ENCODE measurements at regions not wholly inside any gene's neighbourhood (a gene's known extent, or its start where the extent isn't known, plus 50 kb on each side); places are given as distances from the start of the nearest gene placed in this dataset.

DNA sequence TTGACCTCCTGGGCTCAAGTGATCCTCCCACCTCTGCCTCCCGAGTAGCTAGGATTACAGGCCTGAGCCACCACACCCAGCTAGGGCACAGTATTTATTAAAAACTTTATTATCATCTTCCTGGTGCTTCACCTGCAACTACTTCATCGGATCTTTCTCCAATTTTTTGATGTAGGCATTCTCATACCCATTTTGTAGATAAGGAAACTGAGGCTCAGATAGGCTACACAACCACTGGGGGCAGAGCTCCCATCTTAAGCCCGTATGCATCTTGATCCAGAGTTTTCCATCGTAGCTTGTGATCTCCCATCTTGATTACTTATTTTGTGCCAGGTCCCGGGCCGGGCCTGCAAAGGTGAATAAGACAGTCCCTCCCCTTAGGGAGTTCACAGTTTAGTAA, 68.1 kb upstream of the BCOR start:
- Histone ChIP-seq H3K4me1 (ENCODE audit: insufficient read depth, low read length) (peaks cover 13% of the 10 kb centered on the region), H2AFZ (ENCODE audit: low read depth, low read length) (no peak overlapping the region), H3K27me3 (ENCODE audit: insufficient read depth, low read length) (peaks cover 6% of the 10 kb centered on the region), H3K4me3 (ENCODE audit: low read length) (no peak overlapping the region), H3K9me3 (ENCODE audit: low read length) (no peaks in the 10 kb centered on the region), H3K36me3 (ENCODE audit: insufficient read depth, low read length) (no peaks in the 10 kb centered on the region)

DNA sequence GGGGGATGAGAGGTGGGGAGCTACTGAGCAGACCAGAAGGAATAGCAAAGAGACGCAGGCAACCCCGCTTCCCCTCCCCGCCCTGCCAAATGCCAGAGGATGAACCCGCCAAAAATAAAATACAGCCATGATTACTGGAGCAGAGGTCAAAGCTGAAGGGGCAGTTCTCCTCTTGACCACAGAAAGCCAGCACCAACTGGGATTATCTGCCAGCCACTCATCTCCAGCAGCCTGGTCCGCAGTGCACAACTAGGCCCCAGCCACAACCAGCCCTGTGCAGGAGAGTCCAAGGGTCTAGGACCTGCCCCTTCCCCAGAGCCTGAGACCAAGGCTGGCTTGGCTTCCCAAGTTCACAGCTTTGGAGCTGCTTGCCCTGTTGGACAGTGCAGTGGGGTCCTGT, 67.4 kb upstream of the BCOR start:
- no peaks in the 10 kb centered on the region for H3K9me3 ChIP-seq (ENCODE audit: low read length)
- H3K36me3 ChIP-seq (ENCODE audit: insufficient read depth, low read length): no peaks in the 10 kb centered on the region
- H3K27me3 ChIP-seq (ENCODE audit: insufficient read depth, low read length): peaks cover 4% of the 10 kb centered on the region
- H3K4me3 ChIP-seq (ENCODE audit: low read length): no peak overlapping the region
- no peak overlapping the region for H2AFZ ChIP-seq (ENCODE audit: low read depth, low read length)
- peaks cover 13% of the 10 kb centered on the region for H3K4me1 ChIP-seq (ENCODE audit: insufficient read depth, low read length)

DNA sequence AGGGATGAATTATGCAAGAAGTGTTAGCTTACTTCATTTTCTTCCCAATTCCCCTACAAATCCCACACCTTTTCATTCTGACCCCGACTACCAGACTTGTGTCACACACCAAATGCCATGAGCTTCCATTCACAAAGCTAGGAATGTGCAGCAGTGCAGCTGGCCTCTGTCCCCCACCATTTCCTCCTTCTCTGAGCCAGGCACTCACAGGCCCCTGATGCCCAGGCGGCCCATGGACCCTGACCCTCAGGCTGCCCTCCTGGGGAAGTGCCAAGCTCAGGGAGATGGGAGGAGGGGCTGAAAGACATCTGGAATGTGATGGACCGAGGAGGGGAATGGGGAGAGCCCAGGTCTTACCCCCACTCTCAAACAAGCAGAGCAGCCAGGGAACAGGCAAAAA, 67.0 kb upstream of the BCOR start:
- Histone ChIP-seq H2AFZ (ENCODE audit: low read depth, low read length) (no peak overlapping the region), H3K4me1 (ENCODE audit: insufficient read depth, low read length) (peaks cover 13% of the 10 kb centered on the region)

DNA sequence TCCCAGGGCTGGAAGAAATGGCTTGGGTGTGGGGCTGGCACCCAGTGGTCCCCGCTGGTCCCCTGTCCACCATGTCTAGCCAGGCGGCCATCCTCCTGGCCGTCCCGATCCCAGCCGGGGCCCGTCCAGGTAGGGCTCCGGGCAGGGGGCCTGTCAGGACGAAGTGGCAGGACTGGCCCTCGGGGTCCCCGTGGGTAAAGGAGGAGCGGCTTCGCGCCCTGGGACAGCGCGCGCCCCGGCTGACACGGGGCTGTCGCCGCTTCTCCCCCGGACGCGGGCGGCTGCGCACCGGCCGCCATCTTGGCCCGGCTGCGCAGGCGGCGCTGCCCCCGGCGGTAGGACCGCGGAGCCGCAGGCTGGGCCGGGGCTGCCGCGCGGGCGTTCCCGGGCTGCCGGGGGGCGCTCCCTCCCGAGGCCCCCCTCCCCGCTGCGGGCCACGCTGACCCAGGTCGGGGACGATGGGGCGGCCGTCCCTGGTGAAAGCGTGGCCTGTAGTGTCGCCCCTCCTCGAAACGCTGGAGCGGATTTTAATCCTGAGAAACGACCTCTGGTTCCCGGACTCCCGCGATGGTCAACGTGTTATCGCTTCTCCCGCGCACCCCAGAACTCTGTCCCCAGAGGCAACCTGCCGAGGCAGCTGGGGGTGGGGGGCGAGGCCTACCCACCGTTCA, 60.4 kb upstream of the BCOR start:
- H3K36me3 ChIP-seq (ENCODE audit: insufficient read depth, low read length): no peaks in the 10 kb centered on the region
- H2AFZ ChIP-seq (ENCODE audit: low read depth, low read length): peak overlapping the region; percentile 49
- H3K27me3 ChIP-seq (ENCODE audit: insufficient read depth, low read length): peaks cover 2% of the 10 kb centered on the region
- no peaks in the 10 kb centered on the region for H3K9me3 ChIP-seq (ENCODE audit: low read length)
- H3K4me1 ChIP-seq (ENCODE audit: insufficient read depth, low read length): peaks cover 6% of the 10 kb centered on the region
- H3K4me3 ChIP-seq (ENCODE audit: low read length): peak overlapping the region; percentile 43

More for the DNA sequence above, 67.0 kb upstream of the BCOR start:
- H3K4me3 ChIP-seq (ENCODE audit: low read length): no peak overlapping the region
- H3K36me3 ChIP-seq (ENCODE audit: insufficient read depth, low read length): no peaks in the 10 kb centered on the region
- H3K9me3 ChIP-seq (ENCODE audit: low read length): no peaks in the 10 kb centered on the region
- H3K27me3 ChIP-seq (ENCODE audit: insufficient read depth, low read length): peaks cover 4% of the 10 kb centered on the region

DNA sequence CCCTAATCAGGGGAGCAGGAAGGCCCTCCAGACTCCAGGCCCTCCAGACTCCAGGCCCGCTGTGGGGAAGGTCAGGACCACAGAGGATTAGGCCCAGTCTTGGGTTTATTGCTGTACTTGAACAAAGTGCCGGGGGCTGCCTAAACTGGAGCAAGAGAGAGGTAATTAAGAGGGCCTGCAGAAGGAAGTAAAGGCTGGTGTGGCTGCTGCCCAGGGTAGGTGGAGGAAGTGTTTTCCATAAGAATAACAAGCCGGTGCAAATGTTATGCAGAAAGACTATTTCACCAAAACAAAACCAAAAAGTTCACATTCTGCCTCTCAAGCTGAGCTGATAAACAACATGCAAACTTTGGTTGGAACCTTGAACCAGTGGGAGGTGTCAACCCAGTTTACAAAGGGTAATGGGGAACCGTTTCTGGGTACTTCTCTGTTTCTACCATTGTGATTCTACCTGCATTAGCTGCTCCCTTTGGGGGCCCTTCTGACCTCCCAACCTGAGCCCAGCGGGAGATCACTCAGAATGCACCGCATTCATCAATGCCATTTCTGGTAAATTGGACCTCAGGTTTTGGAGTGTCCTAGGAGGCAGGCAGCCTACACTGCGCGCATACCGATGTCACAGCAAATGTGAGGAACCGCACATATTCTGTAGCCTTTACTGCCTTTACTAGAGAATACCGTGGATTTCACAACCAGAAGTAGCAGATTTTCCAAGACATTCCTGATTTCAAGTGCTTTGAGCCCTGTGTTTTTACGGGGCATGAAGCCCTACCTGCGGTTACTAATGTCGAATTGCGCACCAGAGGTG, 59.7 kb upstream of the BCOR start:
- H3K27me3 ChIP-seq (ENCODE audit: insufficient read depth, low read length): peaks cover 2% of the 10 kb centered on the region
- H3K4me1 ChIP-seq (ENCODE audit: insufficient read depth, low read length): peaks cover 6% of the 10 kb centered on the region
- peak overlapping the region; percentile 49 for H2AFZ ChIP-seq (ENCODE audit: low read depth, low read length)
- peak overlapping the region; percentile 43 for H3K4me3 ChIP-seq (ENCODE audit: low read length)
- no peaks in the 10 kb centered on the region for H3K36me3 ChIP-seq (ENCODE audit: insufficient read depth, low read length)
- no peaks in the 10 kb centered on the region for H3K9me3 ChIP-seq (ENCODE audit: low read length)

DNA sequence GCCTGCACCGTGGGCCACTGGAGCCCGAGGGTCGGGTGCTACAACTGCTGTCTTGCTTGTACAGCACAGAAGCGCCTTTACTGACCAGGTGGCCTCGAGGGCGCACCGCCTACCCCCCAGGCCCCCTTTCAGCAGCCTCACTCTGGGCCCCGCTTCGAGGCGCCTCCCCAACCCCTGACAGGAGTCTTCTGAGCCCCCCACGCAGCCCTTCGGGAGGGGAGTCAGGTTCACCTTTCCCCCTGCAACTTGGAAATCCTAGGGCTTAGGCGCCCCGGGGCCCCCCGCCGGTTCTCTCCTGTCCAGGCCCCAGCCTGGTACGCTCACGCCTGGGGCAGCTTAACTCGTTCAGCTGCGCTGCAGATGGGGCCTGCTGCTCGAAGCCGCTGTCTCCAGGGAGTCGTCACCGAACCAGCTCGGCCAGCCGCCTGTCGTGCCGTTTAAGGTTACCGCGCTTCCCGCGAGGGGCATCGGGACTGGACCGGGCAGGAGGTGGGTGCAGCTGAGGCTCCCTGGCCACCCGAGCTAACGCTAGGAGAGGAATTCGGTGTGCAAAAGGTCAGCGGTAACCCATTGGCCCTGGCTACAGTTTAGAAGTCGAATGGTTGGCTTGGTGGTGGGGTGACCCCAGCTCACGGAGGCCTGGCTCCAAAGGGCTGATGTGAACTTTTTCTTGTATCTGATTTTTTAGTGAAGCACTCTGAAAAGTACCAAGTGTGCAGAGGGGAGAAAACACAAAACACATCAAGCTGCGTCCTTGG, 58.9 kb upstream of the BCOR start:
- Histone ChIP-seq H3K4me1 (ENCODE audit: insufficient read depth, low read length) (peaks cover 6% of the 10 kb centered on the region), H3K4me3 (ENCODE audit: low read length) (no peak overlapping the region), H3K9me3 (ENCODE audit: low read length) (no peaks in the 10 kb centered on the region)

DNA sequence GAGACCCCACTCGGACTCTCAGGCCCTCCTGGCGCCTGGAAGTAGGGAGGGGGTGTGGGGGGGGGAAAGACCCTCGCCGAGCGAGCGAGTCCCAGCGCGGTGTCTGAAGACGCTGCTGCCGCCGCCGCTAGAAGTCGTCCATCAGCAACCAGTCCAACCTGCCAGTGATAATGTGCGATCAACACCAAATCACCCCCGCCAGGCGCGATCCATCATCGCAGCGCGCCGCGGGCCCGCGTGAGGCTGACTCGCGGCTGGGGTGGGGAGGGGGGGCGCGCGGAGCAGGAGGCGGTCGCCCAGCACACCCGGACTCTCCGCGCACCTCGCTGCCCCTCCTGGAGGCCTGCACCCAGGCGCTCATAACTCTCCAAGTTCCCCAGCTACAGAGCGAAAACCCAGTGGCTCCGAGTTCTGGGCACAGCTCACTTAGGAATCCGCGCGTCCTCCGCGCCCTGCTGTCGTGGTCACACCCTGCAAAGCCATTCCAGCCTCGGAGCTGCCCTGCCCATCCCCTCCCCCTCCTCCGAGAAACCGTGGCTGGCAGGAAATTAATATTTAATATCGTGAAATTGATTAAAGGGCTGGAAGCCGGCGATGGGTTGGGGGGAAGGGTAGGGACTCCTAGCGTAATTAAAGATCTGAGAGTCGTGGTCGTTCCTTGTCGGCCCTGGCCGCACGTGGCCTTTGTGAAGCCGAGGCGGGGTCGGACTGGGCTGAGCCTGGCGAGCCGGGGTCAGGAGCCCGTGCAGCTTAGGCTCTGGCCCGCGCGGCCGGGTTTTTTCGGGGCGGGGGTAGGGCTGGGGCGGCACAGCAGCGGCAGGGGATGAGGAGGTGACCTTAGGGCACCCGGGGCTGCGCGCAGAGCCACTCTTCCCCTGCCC, 58.1 kb upstream of the BCOR start:
- Histone ChIP-seq H3K4me1 (ENCODE audit: insufficient read depth, low read length) (peaks cover 6% of the 10 kb centered on the region), H3K4me3 (ENCODE audit: low read length) (peak overlapping the region; percentile 47)

More for the DNA sequence above, 58.9 kb upstream of the BCOR start:
- H3K27me3 ChIP-seq (ENCODE audit: insufficient read depth, low read length): peaks cover under 1% of the 10 kb centered on the region
- no peaks in the 10 kb centered on the region for H3K36me3 ChIP-seq (ENCODE audit: insufficient read depth, low read length)
- H2AFZ ChIP-seq (ENCODE audit: low read depth, low read length): peak overlapping the region; percentile 60

DNA sequence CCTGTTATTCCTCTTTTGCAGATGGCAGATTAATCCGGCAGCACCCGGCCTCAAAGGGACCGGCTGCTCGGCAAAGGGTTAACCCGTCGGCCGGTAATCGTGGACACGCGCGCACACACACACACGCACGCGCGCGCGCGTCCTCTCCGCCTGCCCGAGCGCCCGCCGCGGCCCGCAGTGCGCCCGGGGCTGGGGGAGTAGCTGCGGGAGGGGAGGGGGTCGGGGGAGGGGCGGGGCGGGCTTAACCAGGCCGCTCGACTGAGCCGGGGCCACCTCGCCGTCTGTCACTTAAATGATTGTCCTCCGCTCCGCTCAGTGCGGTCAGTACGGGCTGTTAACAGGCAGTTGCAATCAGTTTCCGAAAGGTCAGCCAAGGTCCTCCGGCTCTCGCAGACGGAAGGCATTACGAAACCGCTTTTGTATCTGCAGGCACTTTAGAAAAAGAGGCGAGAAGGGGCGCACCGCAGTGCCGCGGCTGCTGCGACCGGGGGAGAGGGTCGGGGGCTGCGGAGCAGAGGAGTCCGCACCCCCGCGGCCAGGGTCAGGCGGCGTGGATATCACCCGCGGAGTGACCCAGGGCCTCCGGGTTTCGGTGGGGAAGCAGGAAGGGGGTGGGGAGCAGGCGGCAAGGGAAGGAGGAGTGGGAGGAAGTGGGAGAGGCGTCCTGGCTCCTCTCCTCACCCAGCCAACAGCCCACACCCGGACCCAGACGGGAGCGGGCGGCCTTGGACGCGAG, 57.3 kb upstream of the BCOR start:
- H2AFZ ChIP-seq (ENCODE audit: low read depth, low read length): peak overlapping the region; percentile 63
- no peaks in the 10 kb centered on the region for H3K36me3 ChIP-seq (ENCODE audit: insufficient read depth, low read length)
- peaks cover 6% of the 10 kb centered on the region for H3K4me1 ChIP-seq (ENCODE audit: insufficient read depth, low read length)
- H3K27me3 ChIP-seq (ENCODE audit: insufficient read depth, low read length): no peaks in the 10 kb centered on the region
- no peaks in the 10 kb centered on the region for H3K9me3 ChIP-seq (ENCODE audit: low read length)
- peak overlapping the region; percentile 51 for H3K4me3 ChIP-seq (ENCODE audit: low read length)

More for the DNA sequence above, 58.1 kb upstream of the BCOR start:
- no peaks in the 10 kb centered on the region for H3K27me3 ChIP-seq (ENCODE audit: insufficient read depth, low read length)
- no peaks in the 10 kb centered on the region for H3K9me3 ChIP-seq (ENCODE audit: low read length)
- H3K36me3 ChIP-seq (ENCODE audit: insufficient read depth, low read length): no peaks in the 10 kb centered on the region
- H2AFZ ChIP-seq (ENCODE audit: low read depth, low read length): peak overlapping the region; percentile 63

DNA sequence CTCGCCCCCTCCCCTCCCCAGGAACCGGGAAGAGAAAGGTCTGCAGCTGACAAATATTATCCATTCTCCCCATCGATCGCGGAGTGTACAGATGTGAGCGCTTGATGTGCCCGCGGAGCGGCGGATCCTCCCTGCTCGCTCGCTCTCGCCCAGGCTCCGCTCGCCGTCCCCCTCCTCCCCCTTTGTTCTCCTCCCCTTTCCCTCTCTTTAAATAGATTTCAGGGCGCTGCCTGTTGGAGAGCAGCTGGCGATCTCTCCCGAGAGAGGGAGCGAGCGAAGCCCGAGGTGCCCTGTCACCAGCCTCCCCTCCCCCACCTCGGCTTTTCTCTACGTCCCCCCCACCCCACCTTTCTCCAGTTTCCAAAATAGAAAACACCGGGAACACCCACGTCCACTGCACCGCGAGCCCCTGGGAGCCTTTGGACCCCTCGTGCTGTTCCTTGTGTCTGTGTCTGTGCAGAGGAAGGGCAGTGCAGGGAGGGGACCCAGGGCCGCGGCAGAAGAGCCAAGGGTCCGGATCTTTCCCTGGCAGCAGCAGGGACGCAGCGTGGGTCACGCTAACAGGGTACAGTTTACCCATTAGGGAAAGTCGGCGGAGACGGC, 56.6 kb upstream of the BCOR start:
- peak overlapping the region; percentile 51 for H3K4me3 ChIP-seq (ENCODE audit: low read length)
- peaks cover 4% of the 10 kb centered on the region for H3K27me3 ChIP-seq (ENCODE audit: insufficient read depth, low read length)
- H3K4me1 ChIP-seq (ENCODE audit: insufficient read depth, low read length): peaks cover 7% of the 10 kb centered on the region
- H3K36me3 ChIP-seq (ENCODE audit: insufficient read depth, low read length): no peaks in the 10 kb centered on the region
- no peak overlapping the region for H2AFZ ChIP-seq (ENCODE audit: low read depth, low read length)
- H3K9me3 ChIP-seq (ENCODE audit: low read length): no peaks in the 10 kb centered on the region

DNA sequence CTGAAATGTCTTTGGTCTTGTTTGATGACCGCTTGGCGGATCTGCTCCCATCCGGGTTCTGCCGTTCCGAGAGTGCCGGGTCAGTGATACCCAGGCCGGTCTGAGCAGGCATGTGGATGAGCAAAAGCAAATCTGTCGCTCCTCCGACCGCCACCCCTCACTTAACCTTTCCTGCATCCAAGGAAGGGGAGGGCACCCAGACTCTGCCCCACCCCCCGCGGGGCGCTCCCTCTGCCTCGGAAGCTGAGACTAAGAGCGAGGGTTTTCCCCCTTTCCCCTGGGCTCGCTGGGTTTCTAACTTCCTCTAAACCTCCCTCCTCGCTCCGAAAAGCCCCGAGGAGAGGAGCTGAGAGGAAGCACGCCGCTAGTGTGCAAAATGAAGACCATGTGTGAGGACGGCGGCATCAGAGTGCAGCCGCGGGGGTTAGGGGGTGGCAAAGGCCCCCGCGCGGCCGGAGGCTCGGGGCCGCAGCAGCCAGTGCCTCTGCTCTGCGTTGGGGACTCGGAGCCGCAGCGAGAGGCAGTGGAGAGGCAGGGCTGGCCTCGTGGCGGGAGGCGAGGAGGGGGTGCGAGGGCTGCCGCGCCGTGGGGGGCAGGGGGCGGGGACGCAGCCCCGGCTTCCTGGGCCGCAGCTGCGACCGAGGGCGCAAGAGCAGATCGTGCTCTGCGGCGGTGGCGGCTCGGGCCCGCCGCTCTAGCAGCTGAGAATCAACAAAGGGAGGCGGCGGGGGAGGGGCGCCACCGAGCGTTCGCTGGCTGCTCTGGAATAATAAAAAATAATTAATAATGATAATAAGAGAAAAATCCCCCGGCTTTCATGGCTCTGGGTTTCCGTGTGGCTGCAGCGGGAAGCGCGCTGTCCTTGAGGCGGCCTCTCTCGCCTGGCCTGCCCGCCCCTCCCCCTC, 55.8 kb upstream of the BCOR start:
- Histone ChIP-seq H3K27me3 (ENCODE audit: insufficient read depth, low read length) (peaks cover 4% of the 10 kb centered on the region), H3K9me3 (ENCODE audit: low read length) (no peaks in the 10 kb centered on the region), H3K4me3 (ENCODE audit: low read length) (peak overlapping the region; percentile 51), H2AFZ (ENCODE audit: low read depth, low read length) (peak overlapping the region; percentile 10), H3K4me1 (ENCODE audit: insufficient read depth, low read length) (peaks cover 14% of the 10 kb centered on the region), H3K36me3 (ENCODE audit: insufficient read depth, low read length) (no peaks in the 10 kb centered on the region)

DNA sequence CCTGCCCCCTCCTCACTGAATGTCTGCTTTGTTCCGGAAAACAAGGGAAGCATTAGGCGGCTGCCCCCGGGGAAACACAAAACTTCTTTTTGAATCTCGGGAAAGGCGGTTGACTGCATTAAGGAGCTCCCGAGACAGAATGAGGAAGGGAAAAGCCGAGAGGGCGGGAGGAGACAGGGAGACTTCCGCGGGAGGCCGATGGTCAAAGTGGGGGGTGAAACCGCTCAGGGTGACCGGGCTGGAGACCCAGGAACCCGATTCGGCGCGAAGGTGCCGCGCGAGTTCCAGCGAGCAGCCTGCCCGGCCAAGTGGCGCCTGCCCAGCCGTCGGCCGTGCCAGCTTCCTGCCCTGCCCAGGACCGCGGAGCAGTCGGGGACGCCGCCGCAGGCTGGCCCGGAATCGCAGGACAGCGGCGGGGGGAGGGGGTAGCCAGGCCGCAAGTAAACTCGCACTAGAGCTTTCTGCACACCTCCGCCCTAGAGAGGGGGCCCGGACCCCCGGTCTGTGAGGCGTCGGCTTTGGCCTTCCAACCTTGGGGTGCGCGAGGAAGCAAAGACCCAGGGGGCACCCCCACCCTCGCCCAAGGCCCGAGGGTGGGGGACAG, 55.1 kb upstream of the BCOR start:
- Histone ChIP-seq H3K9me3 (ENCODE audit: low read length) (no peaks in the 10 kb centered on the region), H2AFZ (ENCODE audit: low read depth, low read length) (no peak overlapping the region), H3K4me1 (ENCODE audit: insufficient read depth, low read length) (peaks cover 18% of the 10 kb centered on the region), H3K27me3 (ENCODE audit: insufficient read depth, low read length) (peaks cover 4% of the 10 kb centered on the region), H3K4me3 (ENCODE audit: low read length) (peak overlapping the region; percentile 51), H3K36me3 (ENCODE audit: insufficient read depth, low read length) (no peaks in the 10 kb centered on the region)

Measured in neuron (in vitro differentiated cells).